AG04449 (cell line): ENCODE measurements at regions not wholly inside any gene's neighbourhood (a gene's known extent, or its start where the extent isn't known, plus 50 kb on each side); places are given as distances from the start of the nearest gene placed in this dataset.
A peak's percentile ranks its signal among the peaks of the same experiment; 100 is the strongest.

Experiments used
- CTCF ChIA-PET: fragments of 350-600 bp; formaldehyde crosslinking; extraction: SDS; loops from one replicate; lab custom pipeline; 2021; ENCODE audit warnings: antibody characterized with exemption; lab: Yijun Ruan, JAX
- POLR2A ChIA-PET: fragments of 400-600, 350-600 bp; formaldehyde crosslinking; extraction: SDS; loops from one replicate; lab custom pipeline; 2020; ENCODE audit warnings: antibody characterized with exemption, inconsistent platforms; lab: Yijun Ruan, JAX
- DNase-seq: peaks from one replicate; pipeline ENCODE4 v3.0.0-alpha.2; 2010; ENCODE audit warnings: low read depth, low spot score
- H3K4me3 ChIP-seq: 2 replicates; pipeline ENCODE4 v1.5.1; 2011; ENCODE audit warnings: low read depth, mild to moderate bottlenecking, control low read depth, low read length
- TF ChIP-seq, protein P1 (sequence below): IDR thresholded peaks from one replicate; pipeline ENCODE4 v1.5.1; 2011; ENCODE audit warnings: mild to moderate bottlenecking, moderate library complexity, low read length, control low read depth, inconsistent platforms; ENCODE audit not compliant: insufficient read depth; ENCODE audit errors: missing control alignments

DNA sequence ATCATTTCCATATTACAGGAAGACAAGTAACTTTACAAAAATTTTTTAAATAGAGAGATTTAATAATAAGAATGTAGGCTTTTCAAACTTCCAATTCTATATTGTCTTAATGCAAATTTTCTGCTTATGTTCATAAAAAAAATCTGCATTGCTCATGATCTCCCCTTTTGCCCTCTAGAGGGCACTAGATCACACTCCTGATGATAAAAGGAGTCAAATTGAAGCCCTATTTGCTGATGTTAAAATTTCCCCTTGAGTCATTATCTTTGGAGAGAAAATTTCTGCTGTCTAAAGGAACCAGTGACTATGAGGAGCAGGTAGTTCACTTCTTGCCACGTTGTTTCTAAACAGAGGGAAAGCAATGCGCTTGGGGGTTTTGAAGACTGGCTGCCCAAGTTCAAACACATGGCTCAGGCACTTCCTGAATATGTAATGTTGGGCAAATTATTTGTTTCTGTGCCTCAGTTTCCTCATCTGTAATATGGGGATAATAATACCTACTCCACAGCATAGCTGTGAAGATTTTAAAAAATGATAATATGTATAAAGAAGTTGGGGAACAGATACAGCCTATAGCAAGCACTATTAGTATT lies 874.2 kb downstream of the TFAP2A start:
- ChIA-PET CTCF (interaction anchor here (0.6 to 1.9 kb wide), 9 partner anchors 9 to 889 kb away, joined by 3 to 6 read pairs (median 3); partner anchors contain the start of gene TFAP2A), POLR2A (no interaction called here)
- no peak overlapping the region for H3K4me3 ChIP-seq
- DNase-seq, result no peak
- TF ChIP-seq, protein P1, sequence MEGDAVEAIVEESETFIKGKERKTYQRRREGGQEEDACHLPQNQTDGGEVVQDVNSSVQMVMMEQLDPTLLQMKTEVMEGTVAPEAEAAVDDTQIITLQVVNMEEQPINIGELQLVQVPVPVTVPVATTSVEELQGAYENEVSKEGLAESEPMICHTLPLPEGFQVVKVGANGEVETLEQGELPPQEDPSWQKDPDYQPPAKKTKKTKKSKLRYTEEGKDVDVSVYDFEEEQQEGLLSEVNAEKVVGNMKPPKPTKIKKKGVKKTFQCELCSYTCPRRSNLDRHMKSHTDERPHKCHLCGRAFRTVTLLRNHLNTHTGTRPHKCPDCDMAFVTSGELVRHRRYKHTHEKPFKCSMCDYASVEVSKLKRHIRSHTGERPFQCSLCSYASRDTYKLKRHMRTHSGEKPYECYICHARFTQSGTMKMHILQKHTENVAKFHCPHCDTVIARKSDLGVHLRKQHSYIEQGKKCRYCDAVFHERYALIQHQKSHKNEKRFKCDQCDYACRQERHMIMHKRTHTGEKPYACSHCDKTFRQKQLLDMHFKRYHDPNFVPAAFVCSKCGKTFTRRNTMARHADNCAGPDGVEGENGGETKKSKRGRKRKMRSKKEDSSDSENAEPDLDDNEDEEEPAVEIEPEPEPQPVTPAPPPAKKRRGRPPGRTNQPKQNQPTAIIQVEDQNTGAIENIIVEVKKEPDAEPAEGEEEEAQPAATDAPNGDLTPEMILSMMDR, result peak; percentile 42

DNA sequence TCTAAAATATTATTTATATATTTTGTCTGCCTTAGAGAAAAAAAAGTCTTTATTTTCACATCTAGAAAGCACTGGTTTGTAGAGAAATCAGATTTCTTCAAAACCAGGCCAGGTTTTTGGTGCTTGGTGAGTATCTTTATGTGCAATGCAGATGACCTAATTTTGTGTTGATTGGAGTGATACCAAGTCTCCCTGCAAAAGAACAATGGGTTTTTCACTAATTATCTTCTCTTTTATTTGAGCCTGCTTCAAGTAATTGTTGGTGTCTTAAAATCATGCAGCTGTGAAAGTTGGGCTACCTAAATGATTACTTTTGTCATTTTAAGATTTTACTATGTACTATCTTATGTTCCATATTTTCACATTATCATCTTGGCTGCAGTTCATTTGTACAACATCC lies 874.7 kb downstream of the TFAP2A start:
- no peak overlapping the region for H3K4me3 ChIP-seq
- CTCF ChIA-PET, result interaction anchor here (0.6 to 1.9 kb wide), 10 partner anchors 9 to 890 kb away, joined by 3 to 5 read pairs (median 4); partner anchors contain the start of gene TFAP2A
- no peak for DNase-seq
- POLR2A ChIA-PET, result no interaction called here
- TF ChIP-seq, protein P1, result no peak

DNA sequence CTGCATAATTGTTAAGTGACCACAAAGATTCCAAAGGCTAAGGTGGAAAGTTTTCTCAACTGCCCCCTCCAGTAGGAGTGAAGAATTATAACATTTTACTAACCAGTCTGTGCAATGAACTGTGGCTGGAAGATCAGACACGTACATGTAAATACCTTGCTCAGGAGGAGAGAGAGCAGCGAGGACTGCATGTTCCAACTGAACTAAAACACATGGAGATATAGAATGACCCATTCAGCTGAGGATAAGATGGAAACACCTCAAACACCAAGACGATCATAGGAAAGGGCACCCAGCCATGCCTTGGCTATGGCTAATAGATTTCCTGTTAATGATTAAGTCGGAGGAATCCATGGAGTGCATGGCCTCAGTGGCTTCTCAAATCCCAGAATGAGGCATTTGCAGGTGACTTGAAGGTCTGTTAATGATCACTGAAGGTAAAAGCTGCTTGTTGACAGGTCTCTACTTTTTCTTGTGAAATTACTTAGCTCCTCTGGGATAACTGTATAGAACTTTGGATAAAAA lies 875.6 kb downstream of the TFAP2A start:
- ChIA-PET CTCF (interaction anchor here (0.8 to 1.9 kb wide), 8 partner anchors 8 to 890 kb away, joined by 3 to 5 read pairs (median 4); partner anchors contain the start of gene TFAP2A), POLR2A (no interaction called here)
- TF ChIP-seq, protein P1, result no peak
- H3K4me3 ChIP-seq, result no peak overlapping the region
- no peak for DNase-seq

DNA sequence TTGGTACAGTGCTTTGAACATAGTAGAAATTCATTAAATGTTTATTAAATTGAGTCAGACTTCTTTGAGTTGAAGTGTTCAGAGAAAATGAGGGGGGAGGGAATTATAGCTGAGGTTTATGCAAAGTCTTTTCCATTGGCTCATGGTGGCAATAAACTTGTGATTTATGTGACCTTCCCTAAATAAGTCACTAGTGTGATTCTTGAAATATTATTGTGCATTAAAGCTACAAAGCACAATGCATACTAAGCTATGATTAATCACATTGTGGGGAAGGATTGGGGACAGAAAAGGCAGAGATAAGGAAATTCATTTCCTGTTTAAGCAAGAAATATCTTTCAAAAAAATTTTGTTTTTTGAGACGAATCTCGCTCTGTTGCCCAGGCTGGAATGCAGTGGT lies 877.5 kb downstream of the TFAP2A start:
- CTCF ChIA-PET, result interaction anchor here (0.7 to 1.7 kb wide), 5 partner anchors 15 to 892 kb away, joined by 3 to 8 read pairs (median 3); no protein-coding TSS in a partner anchor
- peak; percentile 65 for DNase-seq
- POLR2A ChIA-PET, result interaction anchor here (1.1 kb wide), 1 partner anchor 109 kb away, joined by 3 read pairs; no protein-coding TSS in a partner anchor
- TF ChIP-seq, protein P1, result no peak
- no peak overlapping the region for H3K4me3 ChIP-seq

DNA sequence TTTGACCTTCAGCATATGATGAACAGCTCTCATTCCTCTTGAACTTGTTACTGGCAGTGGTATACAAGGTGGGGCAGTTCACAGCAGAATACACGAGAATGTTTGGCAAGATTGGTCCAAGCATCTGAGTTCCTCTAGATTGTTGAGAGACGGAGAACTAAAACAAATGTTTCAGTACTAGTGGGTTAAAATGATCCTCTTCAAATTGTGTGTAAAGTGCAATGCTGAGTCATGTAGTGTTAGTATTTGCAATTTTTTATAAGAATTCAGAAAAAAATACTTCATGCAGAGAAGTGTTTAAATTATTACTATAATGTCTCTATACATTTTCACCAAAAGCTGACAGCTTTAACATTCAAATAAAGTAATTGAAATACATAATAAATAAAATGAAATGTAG lies 879.8 kb downstream of the TFAP2A start:
- POLR2A ChIA-PET, result no interaction called here
- TF ChIP-seq, protein P1, result no peak
- no peak for DNase-seq
- no peak overlapping the region for H3K4me3 ChIP-seq
- CTCF ChIA-PET, result interaction anchor here (0.9 kb wide), 1 partner anchor 552 kb away, joined by 3 read pairs; no protein-coding TSS in a partner anchor
